ENCODE measurements at regions not wholly inside any gene's neighbourhood (a gene's known extent, or its start where the extent isn't known, plus 50 kb on each side); places are given as distances from the start of the nearest gene placed in this dataset.
"Not testable (repeated sequence)": the region's sequence is repeated elsewhere in the genome, so short reads cannot be mapped to it uniquely, and the experiment has no call there.

GRCh38 chrX:46322929-46323328 lies 222.3 kb downstream of the ZNF674 start:
- TF ChIP-seq ZNF507 (tag; conservative IDR thresholded peaks at IDR 0.05); YY1 (IDR thresholded peaks at IDR 0.05; ENCODE audit: borderline replicate concordance in 1 of 3, control insufficient read depth in 1 of 3, extremely low read depth in 1 of 3, insufficient read depth in 3 of 3, insufficient read length in 1 of 3, insufficient replicate concordance in 2 of 3, low read depth in 1 of 3, low read length in 2 of 3); PKNOX1 (IDR thresholded peaks at IDR 0.05); CTCF (IDR thresholded peaks at IDR 0.05 in 2 of 3, conservative IDR thresholded peaks at IDR 0.05 in 1 of 3; ENCODE audit: insufficient read depth in 2 of 3, low read depth in 1 of 3, low read length in 3 of 3); ZNF274 (IDR thresholded peaks at IDR 0.05; ENCODE audit: borderline replicate concordance, low read depth, low read length); MNT (conservative IDR thresholded peaks at IDR 0.05); EP300 (IDR thresholded peaks at IDR 0.05; ENCODE audit: low read length); HDAC2 (IDR thresholded peaks at IDR 0.05): not testable (repeated sequence)
